Mesenteric fat pad (tissue), 1 donor: ENCODE measurements at regions not wholly inside any gene's neighbourhood (a gene's known extent, or its start where the extent isn't known, plus 50 kb on each side); places are given as distances from the start of the nearest gene placed in this dataset.

ENCODE experiments used
- DNase-seq: peaks from one replicate; pipeline ENCODE4 v3.0.0-alpha.2; 2020; ENCODE audit warnings: low spot score
- donor health status: DM: yes; HTN: yes; CAD: no.

- DNase-seq, result no peak
Observed at GRCh38 chr7:84336766-84337165, 142.2 kb upstream of the SEMA3A start.

GRCh38 chr7:84336303-84336702 is 141.7 kb upstream of the SEMA3A start:
- DNase-seq, result no peak

GRCh38 chr7:84331616-84332015 is 137.0 kb upstream of the SEMA3A start:
- DNase-seq, result no peak

GRCh38 chr7:84328571-84328970 is 134.0 kb upstream of the SEMA3A start:
- DNase-seq, result no peak

- no peak for DNase-seq
Observed at GRCh38 chr7:84324136-84324630, 129.6 kb upstream of the SEMA3A start.

- DNase-seq, result no peak
Observed at GRCh38 chr7:84317536-84317935, 122.9 kb upstream of the SEMA3A start.

GRCh38 chr7:84314263-84314662 is 119.7 kb upstream of the SEMA3A start:
- DNase-seq, result no peak

GRCh38 chr7:84304407-84304806 is 109.8 kb upstream of the SEMA3A start:
- DNase-seq, result no peak

- DNase-seq, result no peak
Observed at GRCh38 chr7:84302949-84303348, 108.4 kb upstream of the SEMA3A start.

GRCh38 chr7:84297616-84298015 is 103.0 kb upstream of the SEMA3A start:
- no peak for DNase-seq

- DNase-seq, result no peak
Observed at GRCh38 chr7:84294847-84295455, 100.4 kb upstream of the SEMA3A start.

GRCh38 chr7:84294391-84294790 is 99.8 kb upstream of the SEMA3A start:
- no peak for DNase-seq

- no peak for DNase-seq
Observed at GRCh38 chr7:84291756-84292155, 97.2 kb upstream of the SEMA3A start.

GRCh38 chr7:84283798-84284197 is 89.2 kb upstream of the SEMA3A start:
- DNase-seq, result no peak

GRCh38 chr7:84281518-84281917 is 86.9 kb upstream of the SEMA3A start:
- DNase-seq, result no peak

GRCh38 chr7:84277628-84278224 is 83.1 kb upstream of the SEMA3A start:
- no peak for DNase-seq

GRCh38 chr7:84274029-84274638 is 79.5 kb upstream of the SEMA3A start:
- no peak for DNase-seq

- DNase-seq, result no peak
Observed at GRCh38 chr7:84271543-84271942, 77.0 kb upstream of the SEMA3A start.

- no peak for DNase-seq
Observed at GRCh38 chr7:84264396-84264795, 69.8 kb upstream of the SEMA3A start.

GRCh38 chr7:84263106-84263505 is 68.5 kb upstream of the SEMA3A start:
- DNase-seq, result no peak

GRCh38 chr7:84261509-84261908 is 66.9 kb upstream of the SEMA3A start:
- DNase-seq, result no peak

GRCh38 chr7:84258628-84259027 is 64.0 kb upstream of the SEMA3A start:
- no peak for DNase-seq

- no peak for DNase-seq
Observed at GRCh38 chr7:84256571-84256971, 62.0 kb upstream of the SEMA3A start.
